Left ventricle myocardium inferior (tissue), 1 donor: ENCODE measurements at regions not wholly inside any gene's neighbourhood (a gene's known extent, or its start where the extent isn't known, plus 50 kb on each side); places are given as distances from the start of the nearest gene placed in this dataset.
A peak's percentile ranks its signal among the peaks of the same experiment; 100 is the strongest.

Source experiments
- DNase-seq: peaks from one replicate; pipeline ENCODE4 v3.0.0-alpha.2; 2020
- H3K27ac ChIP-seq: fragments of 200-600 bp; replicated peaks from 2 replicates; pipeline ENCODE4 v1.8.0; 2021
- H3K27me3 ChIP-seq: fragments of 200-600 bp; 2 replicates; pipeline ENCODE4 v1.8.0; 2021; ENCODE audit warnings: low read depth
- H3K36me3 ChIP-seq: fragments of 200-600 bp; 2 replicates; pipeline ENCODE4 v1.8.0; 2021
- H3K4me1 ChIP-seq: fragments of 200-600 bp; 2 replicates; pipeline ENCODE4 v1.8.0; 2021
- H3K4me3 ChIP-seq: fragments of 200-600 bp; 2 replicates; pipeline ENCODE4 v1.8.0; 2021; ENCODE audit warnings: mild to moderate bottlenecking, moderate library complexity
- H3K9me3 ChIP-seq: fragments of 200-600 bp; replicated peaks from 2 replicates; pipeline ENCODE4 v1.8.0; 2021
- intact Hi-C: fragments of 100-400 bp; cut with micrococcal nuclease; formaldehyde crosslinking; loops from one replicate; pipeline ENCODE4 v1.11.0; 2022
- TF ChIP-seq, protein P1 (sequence below): fragments of 200-600 bp; IDR thresholded peaks from 2 replicates; pipeline ENCODE4 v1.8.0; 2021; ENCODE audit warnings: antibody characterized with exemption, mild to moderate bottlenecking, borderline replicate concordance
- donor health status: DM: no; HTN: yes; CAD: no; lungs with severe emphysema.

DNA sequence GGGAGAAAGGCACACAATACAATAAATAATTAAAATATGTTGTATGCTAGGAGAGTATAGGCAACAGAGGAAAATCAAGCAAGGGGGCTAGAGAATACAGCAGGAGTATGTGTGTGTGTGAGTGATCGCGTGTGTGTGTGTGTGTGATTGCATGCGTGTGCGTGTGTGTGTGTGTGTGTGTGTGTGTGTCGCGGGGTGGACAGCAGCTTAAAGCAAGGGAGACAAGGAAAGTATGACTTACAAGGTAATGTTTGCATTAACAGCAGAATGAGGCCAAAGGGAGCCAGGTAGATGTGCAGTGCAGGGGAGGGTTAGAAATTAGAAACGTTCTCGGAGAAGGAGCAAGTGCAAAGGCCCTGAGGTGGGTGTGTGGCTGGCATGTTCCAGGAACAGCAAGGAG, 57.4 kb upstream of the KCNA1 start:
- Histone ChIP-seq H3K4me1 (peaks cover 5% of the 10 kb centered on the region), H3K9me3 (no peaks in the 10 kb centered on the region), H3K27ac (no peak overlapping the region), H3K36me3 (no peaks in the 10 kb centered on the region), H3K4me3 (no peak overlapping the region), H3K27me3 (no peaks in the 10 kb centered on the region)
- DNase-seq, result no peak
- TF ChIP-seq, protein P1, sequence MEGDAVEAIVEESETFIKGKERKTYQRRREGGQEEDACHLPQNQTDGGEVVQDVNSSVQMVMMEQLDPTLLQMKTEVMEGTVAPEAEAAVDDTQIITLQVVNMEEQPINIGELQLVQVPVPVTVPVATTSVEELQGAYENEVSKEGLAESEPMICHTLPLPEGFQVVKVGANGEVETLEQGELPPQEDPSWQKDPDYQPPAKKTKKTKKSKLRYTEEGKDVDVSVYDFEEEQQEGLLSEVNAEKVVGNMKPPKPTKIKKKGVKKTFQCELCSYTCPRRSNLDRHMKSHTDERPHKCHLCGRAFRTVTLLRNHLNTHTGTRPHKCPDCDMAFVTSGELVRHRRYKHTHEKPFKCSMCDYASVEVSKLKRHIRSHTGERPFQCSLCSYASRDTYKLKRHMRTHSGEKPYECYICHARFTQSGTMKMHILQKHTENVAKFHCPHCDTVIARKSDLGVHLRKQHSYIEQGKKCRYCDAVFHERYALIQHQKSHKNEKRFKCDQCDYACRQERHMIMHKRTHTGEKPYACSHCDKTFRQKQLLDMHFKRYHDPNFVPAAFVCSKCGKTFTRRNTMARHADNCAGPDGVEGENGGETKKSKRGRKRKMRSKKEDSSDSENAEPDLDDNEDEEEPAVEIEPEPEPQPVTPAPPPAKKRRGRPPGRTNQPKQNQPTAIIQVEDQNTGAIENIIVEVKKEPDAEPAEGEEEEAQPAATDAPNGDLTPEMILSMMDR, result no peak
- intact Hi-C loops, result loop anchor here (10.0 kb wide), 1 partner anchor 232 kb away; no protein-coding TSS in a partner anchor

DNA sequence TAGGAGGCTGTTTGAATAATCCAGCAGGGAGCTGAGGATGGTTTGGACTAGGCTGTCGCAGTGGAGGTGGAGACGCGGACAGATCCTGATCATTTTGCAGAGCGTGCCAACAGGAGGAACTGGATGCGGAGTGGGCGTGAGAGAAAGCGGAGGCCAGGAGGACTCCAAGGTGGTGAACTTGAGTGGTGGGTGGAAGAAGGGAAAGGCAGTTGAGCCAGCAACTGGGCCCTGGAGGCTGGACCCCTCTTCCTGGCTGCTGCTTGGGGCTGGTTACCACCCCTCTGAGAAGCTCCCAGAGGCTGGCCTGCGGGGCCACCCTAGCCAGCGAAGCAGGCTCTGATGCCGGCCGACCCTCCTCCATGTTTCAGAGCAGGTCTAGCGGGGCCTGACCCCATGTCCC, 56.8 kb upstream of the KCNA1 start:
- intact Hi-C loops, result loop anchor here (10.0 kb wide), 1 partner anchor 232 kb away; no protein-coding TSS in a partner anchor
- peaks cover 11% of the 10 kb centered on the region for H3K4me1 ChIP-seq

DNA sequence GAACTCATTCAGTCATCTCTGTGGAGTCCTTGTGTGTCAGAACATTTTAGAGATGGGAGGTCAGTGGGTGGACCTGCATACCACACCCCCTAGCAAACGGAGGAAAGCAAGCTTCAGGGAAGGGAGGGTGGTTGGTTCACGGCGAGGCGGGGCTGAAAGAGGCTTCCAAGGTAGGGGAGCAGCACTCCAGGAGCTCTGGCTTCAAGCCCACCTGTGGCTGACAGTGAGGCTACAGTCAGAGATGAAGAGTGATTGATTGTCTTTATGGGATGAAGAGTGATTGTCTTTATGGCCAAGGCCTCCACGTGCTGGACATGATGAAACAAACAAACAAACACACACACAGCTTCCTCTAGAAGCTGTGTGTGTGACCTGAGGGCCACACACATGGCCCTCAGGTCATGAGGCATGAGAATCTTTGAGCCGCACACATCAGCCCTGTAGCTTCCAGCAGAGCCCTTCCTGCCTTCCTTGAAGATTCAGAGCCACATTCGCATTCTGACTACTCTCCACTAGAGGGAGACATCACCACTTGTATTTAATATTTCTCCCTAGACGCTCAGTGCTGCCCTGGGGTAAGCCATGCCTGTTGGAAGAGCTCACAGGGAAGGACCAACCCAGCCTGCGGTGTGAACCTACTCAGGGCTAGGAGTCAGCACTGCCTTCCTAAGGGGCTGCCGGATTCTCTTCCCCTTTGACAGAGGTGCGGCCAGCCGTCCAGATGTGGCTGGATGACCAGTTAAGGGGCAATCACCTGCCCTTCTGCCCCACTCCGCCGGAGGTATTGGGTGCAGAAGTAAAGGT, 54.4 kb upstream of the KCNA1 start:
- Histone ChIP-seq H3K4me1 (peaks cover 30% of the 10 kb centered on the region), H3K27ac (no peak overlapping the region), H3K27me3 (peaks cover 9% of the 10 kb centered on the region), H3K4me3 (no peak overlapping the region), H3K9me3 (no peaks in the 10 kb centered on the region), H3K36me3 (no peaks in the 10 kb centered on the region)
- intact Hi-C loops, result loop anchor here (5.0 to 10.0 kb wide), 2 partner anchors 147 to 229 kb away; no protein-coding TSS in a partner anchor
- DNase-seq, result no peak
- TF ChIP-seq, protein P1, result peak; percentile 86

More for the DNA sequence above, 56.8 kb upstream of the KCNA1 start:
- H3K36me3 ChIP-seq, result no peaks in the 10 kb centered on the region
- no peaks in the 10 kb centered on the region for H3K27me3 ChIP-seq
- TF ChIP-seq, protein P1, result no peak
- H3K9me3 ChIP-seq, result no peaks in the 10 kb centered on the region
- no peak overlapping the region for H3K4me3 ChIP-seq
- no peak for DNase-seq
- no peak overlapping the region for H3K27ac ChIP-seq

DNA sequence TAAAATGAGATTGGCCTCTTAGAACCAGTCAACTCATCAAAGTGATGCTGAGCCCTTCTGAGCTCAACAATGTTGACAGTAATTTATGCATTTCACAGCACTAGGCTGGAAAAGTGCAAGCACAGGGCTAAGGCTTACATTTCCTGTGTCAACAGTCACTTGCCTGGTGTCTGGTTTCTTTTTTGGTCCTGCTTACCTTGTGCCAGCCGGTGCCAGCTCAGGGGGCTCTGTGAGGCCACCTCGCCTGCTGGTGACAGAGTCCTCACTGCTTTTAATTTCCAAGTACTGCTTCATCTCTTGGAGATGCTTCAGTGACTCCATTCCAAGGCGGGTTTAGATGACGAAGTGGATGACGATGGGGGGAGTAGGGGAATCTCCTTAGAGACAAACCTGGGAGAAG, 53.1 kb upstream of the KCNA1 start:
- Histone ChIP-seq H3K9me3 (no peaks in the 10 kb centered on the region), H3K4me1 (peaks cover 32% of the 10 kb centered on the region), H3K36me3 (no peaks in the 10 kb centered on the region), H3K4me3 (no peak overlapping the region), H3K27ac (no peak overlapping the region), H3K27me3 (peaks cover 21% of the 10 kb centered on the region)
- DNase-seq, result no peak
- intact Hi-C loops, result loop anchor here (5.0 to 10.0 kb wide), 2 partner anchors 146 to 228 kb away; no protein-coding TSS in a partner anchor
- TF ChIP-seq, protein P1, result no peak

DNA sequence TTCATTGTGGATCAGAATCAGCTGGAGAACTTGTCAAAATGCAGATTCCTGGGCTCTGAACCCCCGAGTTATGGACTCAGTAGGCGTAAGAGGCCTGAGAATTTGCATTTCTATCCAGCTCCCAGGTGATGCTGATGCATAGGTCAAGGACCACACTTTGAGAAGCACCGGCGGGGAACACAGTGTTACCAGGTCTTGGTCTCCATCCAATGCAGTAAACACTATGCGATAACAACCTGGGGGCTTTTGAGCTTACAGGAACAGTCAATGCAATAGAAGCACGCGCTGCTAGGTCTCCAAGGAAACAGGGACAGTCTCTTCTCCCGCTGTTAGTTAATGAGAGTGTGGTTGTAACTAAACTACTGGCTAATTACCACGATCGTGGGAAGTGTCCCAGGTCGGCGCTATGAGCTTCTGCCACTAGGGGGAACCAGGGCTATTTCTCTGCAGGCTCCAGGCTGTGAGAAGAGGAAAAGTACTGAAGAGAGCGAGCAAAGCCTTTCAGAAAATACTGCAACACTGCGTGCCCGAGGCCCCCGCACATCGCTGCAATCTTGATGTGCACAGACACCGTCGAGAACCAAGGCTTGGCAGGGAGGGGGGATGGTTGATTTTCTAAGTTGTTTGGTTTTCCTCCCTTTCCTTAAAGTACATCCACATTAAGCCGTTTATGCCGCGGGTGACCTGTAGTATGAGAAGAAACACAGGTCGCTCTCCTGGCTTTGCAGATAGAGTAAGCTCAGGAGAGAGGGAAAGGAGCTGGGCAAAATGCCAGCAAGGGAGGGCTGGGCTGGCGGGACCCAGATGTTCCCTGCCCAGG, 52.0 kb upstream of the KCNA1 start:
- H3K27ac ChIP-seq, result peak overlapping the region; percentile 20
- TF ChIP-seq, protein P1, result peak; percentile 93
- DNase-seq, result peak; percentile 62
- H3K9me3 ChIP-seq, result no peaks in the 10 kb centered on the region
- H3K27me3 ChIP-seq, result peaks cover 32% of the 10 kb centered on the region
- H3K36me3 ChIP-seq, result no peaks in the 10 kb centered on the region
- H3K4me1 ChIP-seq, result peaks cover 32% of the 10 kb centered on the region
- intact Hi-C loops, result loop anchor here (5.0 to 10.0 kb wide), 2 partner anchors 145 to 227 kb away; no protein-coding TSS in a partner anchor
- H3K4me3 ChIP-seq, result peak overlapping the region; percentile 46
